GM12878 (cell line): ENCODE measurements at regions not wholly inside any gene's neighbourhood (a gene's known extent, or its start where the extent isn't known, plus 50 kb on each side); places are given as distances from the start of the nearest gene placed in this dataset.
"Not testable (repeated sequence)": the region's sequence is repeated elsewhere in the genome, so short reads cannot be mapped to it uniquely, and the experiment has no call there.

Source experiments
- ATAC-seq: fragments of 200-7000 bp; cut with Tn5 transposase; 3 replicates; pipeline ENCODE4 v1.9.1; 2020; ENCODE audit warnings: mild to moderate bottlenecking, moderate library complexity
- BruUV-seq: library from RNA; stranded (reverse); fragments of 400-500 nt; replicated peaks from 2 replicates; lab custom pipeline; 2021; lab: Mats Ljungman, UMichigan
- CTCF ChIA-PET: fragments of 300-600 bp; sonication (Branson Sonifier 250); formaldehyde crosslinking; extraction: SDS; loops from one replicate; lab custom pipeline; 2021; ENCODE audit warnings: inconsistent platforms; lab: Yijun Ruan, JAX
- POLR2A ChIA-PET: fragments of 350-600 bp; formaldehyde crosslinking; extraction: SDS; loops from one replicate; lab custom pipeline; 2021; ENCODE audit warnings: inconsistent platforms; lab: Charles Lee
- RAD21 ChIA-PET: fragments of 300-600 bp; sonication (Branson Sonifier 250); formaldehyde crosslinking; loops from one replicate; lab custom pipeline; 2023; ENCODE audit warnings: antibody characterized with exemption; ENCODE audit not compliant: unreplicated experiment; lab: Charles Lee
- SMC1A ChIA-PET: fragments of 300-600 bp; sonication (Branson Sonifier 250); formaldehyde crosslinking; loops from one replicate; lab custom pipeline; 2023; ENCODE audit not compliant: unreplicated experiment, uncharacterized antibody; lab: Charles Lee
- DNase-seq: peaks from one replicate; pipeline ENCODE4 v3.0.0-alpha.2; 2011; ENCODE audit warnings: low read depth, low spot score
- FAIRE-seq: peaks from 3 replicates; lab custom pipeline; 2011; peaks lifted over from hg19 to GRCh38; lab: Jason Lieb, UNC
- H2AFZ ChIP-seq: 2 replicates; pipeline ENCODE4 v1.6.0; 2011; ENCODE audit warnings: low read depth, low read length, control low read depth; ENCODE audit not compliant: control insufficient read depth
- H3K27ac ChIP-seq: 2 replicates; pipeline ENCODE4 v1.5.1; 2011; ENCODE audit warnings: control low read depth; ENCODE audit not compliant: control insufficient read depth, insufficient read depth
- H3K27me3 ChIP-seq, 2 experiments: replicated peaks in 1 of 2; 2 replicates each; pipeline versions ENCODE4 v1.6.0 to v1.6.1; 2011; ENCODE audit warnings: low read length in 1 of 2; ENCODE audit not compliant: control insufficient read depth in 2 of 2, insufficient read depth in 2 of 2
- H3K36me3 ChIP-seq, 2 experiments: 2 replicates each; pipeline ENCODE4 v1.5.1; 2011; ENCODE audit warnings: low read length in 1 of 2; ENCODE audit not compliant: control insufficient read depth in 2 of 2, insufficient read depth in 2 of 2
- H3K4me1 ChIP-seq: 2 replicates; pipeline ENCODE4 v1.6.1; 2011; ENCODE audit warnings: mild to moderate bottlenecking, low read length, moderate library complexity, mixed read lengths; ENCODE audit not compliant: control insufficient read depth, insufficient read depth
- H3K4me2 ChIP-seq: 2 replicates; pipeline ENCODE4 v1.6.0; 2011; ENCODE audit warnings: control low read depth; ENCODE audit not compliant: control insufficient read depth, insufficient read depth
- H3K4me3 ChIP-seq: fragments of 200-600 bp; sonication (generic); 2 replicates; pipeline ENCODE4 v1.5.1; 2016
- H3K79me2 ChIP-seq: 2 replicates; pipeline ENCODE4 v1.6.0; 2011; ENCODE audit warnings: low read length; ENCODE audit not compliant: control insufficient read depth, insufficient read depth
- H3K9ac ChIP-seq: 2 replicates; pipeline ENCODE4 v1.8.0; 2011; ENCODE audit warnings: low read length, control low read depth, mixed read lengths; ENCODE audit not compliant: control insufficient read depth, insufficient read depth
- H3K9me3 ChIP-seq: replicated peaks from 3 replicates; pipeline ENCODE4 v1.5.1; 2011; ENCODE audit warnings: mild to moderate bottlenecking, low read length; ENCODE audit not compliant: control insufficient read depth, insufficient read depth
- H4K20me1 ChIP-seq: 2 replicates; pipeline ENCODE4 v1.6.0; 2011; ENCODE audit not compliant: control insufficient read depth, insufficient read depth
- CBX5 ChIP-seq: sonication (generic); IDR thresholded peaks from 2 replicates; pipeline ENCODE4 v1.6.1; 2016; ENCODE audit warnings: low read depth, moderate library complexity, mild to moderate bottlenecking, inconsistent platforms
- HCFC1 ChIP-seq: fragments of 150-350 bp; IDR thresholded peaks from 2 replicates; pipeline ENCODE4 v1.6.1; 2014; ENCODE audit warnings: low read length
- HDAC2 ChIP-seq: fragments of 200-600 bp; sonication (generic); IDR thresholded peaks from 2 replicates; pipeline ENCODE4 v1.6.1; 2017
- MEF2B ChIP-seq: fragments of 450-650 bp; IDR thresholded peaks from 2 replicates; pipeline ENCODE4 v1.6.1; 2018; ENCODE audit warnings: mild to moderate bottlenecking, moderate library complexity; ENCODE audit not compliant: partially characterized antibody, poor library complexity, severe bottlenecking
- NFIC ChIP-seq: IDR thresholded peaks from 2 replicates; pipeline ENCODE4 v1.6.1; 2012; ENCODE audit warnings: low read depth, mild to moderate bottlenecking, inconsistent platforms, low read length, moderate library complexity
- NR2C1 ChIP-seq: fragments of 450-650 bp; IDR thresholded peaks from 2 replicates; pipeline ENCODE4 v1.6.1; 2017; ENCODE audit warnings: antibody characterized with exemption, mild to moderate bottlenecking, moderate library complexity
- POLR2AphosphoS2 ChIP-seq: IDR thresholded peaks from 2 replicates; pipeline ENCODE4 v1.6.1; 2011; ENCODE audit warnings: low read depth, mild to moderate bottlenecking, low read length, improper control_type of control experiment, moderate library complexity
- SMC3 ChIP-seq: IDR thresholded peaks from 2 replicates; pipeline ENCODE4 v1.6.1; 2011; ENCODE audit warnings: low read length, improper control_type of control experiment, borderline replicate concordance
- TCF12 ChIP-seq: IDR thresholded peaks from 2 replicates; pipeline ENCODE4 v1.6.1; 2011; ENCODE audit warnings: low read depth, mild to moderate bottlenecking, low read length
- ZNF274 ChIP-seq: IDR thresholded peaks from one replicate; pipeline ENCODE4 v1.8.0; 2011; ENCODE audit not compliant: insufficient read length, insufficient read depth
- ZSCAN29 ChIP-seq: fragments of 450-650 bp; IDR thresholded peaks from 2 replicates; pipeline ENCODE4 v1.6.1; 2017; ENCODE audit warnings: mild to moderate bottlenecking, moderate library complexity
- WGBS: methylation state at CpG from one replicate; pipeline ENCODE4 v1.1.6; 2016; ENCODE audit warnings: low lambda C conversion rate; ENCODE audit not compliant: insufficient replicate concordance, insufficient coverage; ENCODE audit errors: missing lambda C conversion rate; 5-methylcytosine and 5-hydroxymethylcytosine counted together
- in situ Hi-C: fragments of 300-500 bp; cut with MboI; formaldehyde crosslinking; loops from 9 replicates; pipeline ENCODE4 v1.14.3; 2018; ENCODE audit warnings: mixed read lengths
- intact Hi-C: fragments of 100-400 bp; cut with micrococcal nuclease; formaldehyde crosslinking; loops from one replicate; pipeline ENCODE4 v1.14.2; 2022; ENCODE audit not compliant: unreplicated experiment
- TF ChIP-seq, protein P1 (sequence below): fragments of 150-350 bp; IDR thresholded peaks from 2 replicates; pipeline ENCODE4 v1.6.1; 2016; ENCODE audit warnings: low read depth, low read length

- Histone ChIP-seq H3K79me2 (no peaks in the 10 kb centered on the region), H2AFZ (no peak overlapping the region), H3K9me3 (no peaks in the 10 kb centered on the region), H3K27ac (no peak overlapping the region), H3K4me2 (no peak overlapping the region), H3K27me3 (no peaks in the 10 kb centered on the region), H3K9ac (no peak overlapping the region), H3K4me1 (no peaks in the 10 kb centered on the region), H4K20me1 (no peaks in the 10 kb centered on the region), H3K4me3 (no peak overlapping the region), H3K36me3 (no peaks in the 10 kb centered on the region)
- BruUV-seq, result no TSS peak
- SMC1A ChIA-PET, result no interaction called here
- RAD21 ChIA-PET, result no interaction called here
- POLR2A ChIA-PET, result no interaction called here
- intact Hi-C loops, result no loop called here
- CTCF ChIA-PET, result no interaction called here
- TF ChIP-seq CBX5 (no peak), HCFC1 (no peak), ZSCAN29 (no peak), HDAC2 (no peak), POLR2AphosphoS2 (no peak), TCF12 (no peak), NR2C1 (no peak), NFIC (no peak), MEF2B (no peak), ZNF274 (no peak), SMC3 (no peak)
- TF ChIP-seq, protein P1, sequence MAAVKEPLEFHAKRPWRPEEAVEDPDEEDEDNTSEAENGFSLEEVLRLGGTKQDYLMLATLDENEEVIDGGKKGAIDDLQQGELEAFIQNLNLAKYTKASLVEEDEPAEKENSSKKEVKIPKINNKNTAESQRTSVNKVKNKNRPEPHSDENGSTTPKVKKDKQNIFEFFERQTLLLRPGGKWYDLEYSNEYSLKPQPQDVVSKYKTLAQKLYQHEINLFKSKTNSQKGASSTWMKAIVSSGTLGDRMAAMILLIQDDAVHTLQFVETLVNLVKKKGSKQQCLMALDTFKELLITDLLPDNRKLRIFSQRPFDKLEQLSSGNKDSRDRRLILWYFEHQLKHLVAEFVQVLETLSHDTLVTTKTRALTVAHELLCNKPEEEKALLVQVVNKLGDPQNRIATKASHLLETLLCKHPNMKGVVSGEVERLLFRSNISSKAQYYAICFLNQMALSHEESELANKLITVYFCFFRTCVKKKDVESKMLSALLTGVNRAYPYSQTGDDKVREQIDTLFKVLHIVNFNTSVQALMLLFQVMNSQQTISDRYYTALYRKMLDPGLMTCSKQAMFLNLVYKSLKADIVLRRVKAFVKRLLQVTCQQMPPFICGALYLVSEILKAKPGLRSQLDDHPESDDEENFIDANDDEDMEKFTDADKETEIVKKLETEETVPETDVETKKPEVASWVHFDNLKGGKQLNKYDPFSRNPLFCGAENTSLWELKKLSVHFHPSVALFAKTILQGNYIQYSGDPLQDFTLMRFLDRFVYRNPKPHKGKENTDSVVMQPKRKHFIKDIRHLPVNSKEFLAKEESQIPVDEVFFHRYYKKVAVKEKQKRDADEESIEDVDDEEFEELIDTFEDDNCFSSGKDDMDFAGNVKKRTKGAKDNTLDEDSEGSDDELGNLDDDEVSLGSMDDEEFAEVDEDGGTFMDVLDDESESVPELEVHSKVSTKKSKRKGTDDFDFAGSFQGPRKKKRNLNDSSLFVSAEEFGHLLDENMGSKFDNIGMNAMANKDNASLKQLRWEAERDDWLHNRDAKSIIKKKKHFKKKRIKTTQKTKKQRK, result no peak
- no peak for ATAC-seq
- in situ Hi-C loops, result no loop called here
- no peak for FAIRE-seq
- DNase-seq, result no peak
These were observed 249.6 kb upstream of the LRP1B start for GRCh38 chr2:142380372-142380771.

DNA sequence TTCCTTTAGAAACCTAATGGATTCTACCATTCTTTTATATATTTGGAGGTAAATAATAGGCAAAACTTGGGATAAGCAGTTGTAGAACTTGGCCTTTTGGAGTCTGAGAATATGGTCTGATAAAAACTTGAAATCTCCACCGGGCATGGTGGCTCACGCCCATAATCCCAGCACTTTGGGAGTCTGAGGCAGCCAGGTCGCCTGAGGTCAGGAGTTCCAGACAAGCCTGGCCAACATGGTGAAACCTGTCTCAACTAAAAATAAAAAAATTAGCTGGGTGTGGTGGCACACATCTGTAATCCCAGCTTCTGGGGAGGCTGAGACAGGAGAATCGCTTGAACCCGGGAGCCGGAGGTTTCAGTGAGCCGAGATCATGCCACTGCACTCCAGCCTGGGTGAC lies 231.3 kb upstream of the LRP1B start:
- CTCF ChIA-PET, H3K9ac ChIP-seq, H4K20me1 ChIP-seq, H2AFZ ChIP-seq, POLR2A ChIA-PET, BruUV-seq, H3K79me2 ChIP-seq, H3K4me3 ChIP-seq, in situ Hi-C loops, H3K36me3 ChIP-seq, RAD21 ChIA-PET, ATAC-seq, intact Hi-C loops, SMC1A ChIA-PET, H3K4me2 ChIP-seq, FAIRE-seq, H3K27me3 ChIP-seq, H3K9me3 ChIP-seq, H3K27ac ChIP-seq, DNase-seq, H3K4me1 ChIP-seq: not testable (repeated sequence)
- 41% methylated on average over 7 of the region's 7 CpGs for WGBS
